OCI-LY1 (cell line): ENCODE measurements at regions not wholly inside any gene's neighbourhood (a gene's known extent, or its start where the extent isn't known, plus 50 kb on each side); places are given as distances from the start of the nearest gene placed in this dataset.

Source experiments
- H2AFZ ChIP-seq: fragments of 200-600 bp; sonication (generic), shearing (Covaris generic); 2 replicates; pipeline ENCODE4 v1.6.0; 2014; ENCODE audit warnings: antibody characterized with exemption, mild to moderate bottlenecking, low read length
- H3F3A ChIP-seq: fragments of 200-600 bp; sonication (generic), shearing (Covaris generic); 2 replicates; pipeline ENCODE4 v1.6.0; 2014; ENCODE audit warnings: mild to moderate bottlenecking, antibody characterized with exemption, low read length, moderate library complexity; ENCODE audit not compliant: insufficient read depth
- H3K27ac ChIP-seq: fragments of 200-600 bp; sonication (generic); 2 replicates; pipeline ENCODE4 v1.5.1; 2014; ENCODE audit warnings: low read length, mixed run types, mild to moderate bottlenecking, low read depth; ENCODE audit not compliant: poor library complexity, severe bottlenecking
- H3K27me3 ChIP-seq: fragments of 200-600 bp; sonication (generic); 2 replicates; pipeline ENCODE4 v1.6.0; 2014; ENCODE audit warnings: antibody characterized with exemption, mild to moderate bottlenecking, low read length, moderate library complexity; ENCODE audit not compliant: insufficient read depth
- H3K36me3 ChIP-seq: fragments of 200-600 bp; sonication (generic); 2 replicates; pipeline ENCODE4 v1.6.1; 2014; ENCODE audit warnings: mild to moderate bottlenecking, antibody characterized with exemption, low read length, moderate library complexity, mixed read lengths; ENCODE audit not compliant: insufficient read depth
- H3K4me1 ChIP-seq: fragments of 200-600 bp; sonication (generic); 2 replicates; pipeline ENCODE4 v1.5.1; 2014; ENCODE audit warnings: mild to moderate bottlenecking, low read length, moderate library complexity; ENCODE audit not compliant: insufficient read depth, severe bottlenecking
- H3K4me2 ChIP-seq: fragments of 200-600 bp; sonication (generic), shearing (Covaris generic); 2 replicates; pipeline ENCODE4 v1.6.1; 2014; ENCODE audit warnings: low read length
- H3K4me3 ChIP-seq: fragments of 200-600 bp; sonication (generic); 2 replicates; pipeline ENCODE4 v1.5.1; 2014; ENCODE audit warnings: low read length, low read depth, mild to moderate bottlenecking, mixed read lengths; ENCODE audit not compliant: poor library complexity, severe bottlenecking
- H3K79me2 ChIP-seq: fragments of 200-600 bp; shearing (Covaris generic); 2 replicates; pipeline ENCODE4 v1.6.1; 2016; ENCODE audit warnings: mixed run types, low read length, mixed read lengths; ENCODE audit not compliant: insufficient read depth
- H3K9ac ChIP-seq: fragments of 200-600 bp; sonication (generic), shearing (Covaris generic); 2 replicates; pipeline ENCODE4 v1.6.1; 2014; ENCODE audit warnings: mild to moderate bottlenecking, low read length, mixed read lengths
- H3K9me2 ChIP-seq: fragments of 200-600 bp; sonication (generic), shearing (Covaris generic); 2 replicates; pipeline ENCODE4 v1.6.1; 2014; ENCODE audit warnings: low read depth, mild to moderate bottlenecking, low read length, mixed read lengths
- H3K9me3 ChIP-seq: fragments of 200-600 bp; shearing (Covaris generic); 2 replicates; pipeline ENCODE4 v1.6.1; 2014; ENCODE audit warnings: low read length, mixed read lengths
- H4K20me1 ChIP-seq: fragments of 200-600 bp; sonication (generic), shearing (Covaris generic); 2 replicates; pipeline ENCODE4 v1.6.0; 2016; ENCODE audit warnings: mild to moderate bottlenecking, low read length; ENCODE audit not compliant: insufficient read depth
- EZH2 ChIP-seq: fragments of 200-600 bp; sonication (generic), shearing (Covaris generic); IDR thresholded peaks from 2 replicates; pipeline ENCODE4 v1.8.0; 2017; ENCODE audit warnings: borderline replicate concordance, mixed run types, mild to moderate bottlenecking, antibody characterized with exemption, low read length, moderate library complexity, mixed read lengths
- TF ChIP-seq, protein P1 (sequence below): fragments of 200-600 bp; sonication (generic), shearing (Covaris generic); IDR thresholded peaks from 2 replicates; pipeline ENCODE4 v1.5.1; 2017; ENCODE audit warnings: mild to moderate bottlenecking, antibody characterized with exemption, low read length, moderate library complexity, mixed read lengths

DNA sequence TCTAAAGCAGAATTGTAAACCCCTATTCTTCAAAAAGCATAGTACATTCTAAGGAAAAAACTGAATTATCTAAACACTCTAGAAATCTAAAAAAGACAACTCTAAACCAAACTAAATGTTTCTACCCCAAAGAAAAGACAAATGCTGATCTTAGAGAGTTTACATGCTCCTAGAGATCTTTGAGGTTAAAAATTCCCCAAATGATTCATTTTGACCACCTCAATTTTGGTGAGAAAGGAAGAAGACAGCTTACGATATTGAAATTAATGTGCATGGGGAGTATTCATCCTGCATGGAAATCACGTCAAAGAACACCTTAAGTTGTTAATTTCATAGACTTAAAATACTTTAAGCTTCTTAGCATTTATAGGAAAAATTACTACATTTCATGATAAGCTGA lies 377.8 kb upstream of the RUNX1 start:
- Histone ChIP-seq H3K4me3 (no peak overlapping the region), H3K9me2 (no peaks in the 10 kb centered on the region), H3K36me3 (no peaks in the 10 kb centered on the region; the same call in 1 of the 2 replicates), H3F3A (no peaks in the 10 kb centered on the region), H3K4me2 (no peak overlapping the region), H4K20me1 (no peaks in the 10 kb centered on the region), H3K9ac (no peak overlapping the region), H3K9me3 (peaks cover 8% of the 10 kb centered on the region; the same call in 1 of the 2 replicates), H3K27ac (no peak overlapping the region), H3K79me2 (no peaks in the 10 kb centered on the region), H3K4me1 (no peaks in the 10 kb centered on the region), H3K27me3 (peaks cover 5% of the 10 kb centered on the region; the same call in 1 of the 2 replicates), H2AFZ (no peak overlapping the region)
- TF ChIP-seq EZH2, result no peak
- TF ChIP-seq, protein P1, sequence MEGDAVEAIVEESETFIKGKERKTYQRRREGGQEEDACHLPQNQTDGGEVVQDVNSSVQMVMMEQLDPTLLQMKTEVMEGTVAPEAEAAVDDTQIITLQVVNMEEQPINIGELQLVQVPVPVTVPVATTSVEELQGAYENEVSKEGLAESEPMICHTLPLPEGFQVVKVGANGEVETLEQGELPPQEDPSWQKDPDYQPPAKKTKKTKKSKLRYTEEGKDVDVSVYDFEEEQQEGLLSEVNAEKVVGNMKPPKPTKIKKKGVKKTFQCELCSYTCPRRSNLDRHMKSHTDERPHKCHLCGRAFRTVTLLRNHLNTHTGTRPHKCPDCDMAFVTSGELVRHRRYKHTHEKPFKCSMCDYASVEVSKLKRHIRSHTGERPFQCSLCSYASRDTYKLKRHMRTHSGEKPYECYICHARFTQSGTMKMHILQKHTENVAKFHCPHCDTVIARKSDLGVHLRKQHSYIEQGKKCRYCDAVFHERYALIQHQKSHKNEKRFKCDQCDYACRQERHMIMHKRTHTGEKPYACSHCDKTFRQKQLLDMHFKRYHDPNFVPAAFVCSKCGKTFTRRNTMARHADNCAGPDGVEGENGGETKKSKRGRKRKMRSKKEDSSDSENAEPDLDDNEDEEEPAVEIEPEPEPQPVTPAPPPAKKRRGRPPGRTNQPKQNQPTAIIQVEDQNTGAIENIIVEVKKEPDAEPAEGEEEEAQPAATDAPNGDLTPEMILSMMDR, result no peak

DNA sequence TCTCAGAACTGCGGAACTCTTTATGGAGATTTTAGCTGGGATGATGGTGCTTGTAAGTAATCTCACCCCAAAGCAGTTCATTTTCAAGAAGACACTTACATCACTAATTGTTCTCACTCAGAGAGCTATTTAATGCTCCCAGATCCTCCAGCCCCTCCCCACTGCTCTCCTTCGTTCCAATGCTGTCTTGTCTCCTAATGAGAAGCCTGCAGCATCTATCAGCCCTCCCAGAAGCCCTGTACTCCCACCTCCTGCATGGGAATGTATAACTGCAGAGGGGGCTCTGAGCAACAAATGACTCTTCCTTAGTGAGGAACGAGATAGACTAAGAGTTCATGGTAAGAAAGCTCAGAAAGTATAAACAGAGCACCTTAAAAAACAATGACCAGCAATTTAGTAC lies 377.4 kb upstream of the RUNX1 start:
- H3K27ac ChIP-seq, result no peak overlapping the region
- H3K9ac ChIP-seq, result no peak overlapping the region
- H2AFZ ChIP-seq, result no peak overlapping the region
- no peaks in the 10 kb centered on the region for H4K20me1 ChIP-seq
- H3K9me3 ChIP-seq, result peaks cover 6% of the 10 kb centered on the region; the same call in 1 of the 2 replicates
- no peak for TF ChIP-seq EZH2
- TF ChIP-seq, protein P1, result no peak
- no peaks in the 10 kb centered on the region for H3K4me1 ChIP-seq
- peaks cover 5% of the 10 kb centered on the region; the same call in 1 of the 2 replicates for H3K27me3 ChIP-seq
- H3K4me3 ChIP-seq, result no peak overlapping the region
- no peaks in the 10 kb centered on the region; the same call in 1 of the 2 replicates for H3K36me3 ChIP-seq
- no peaks in the 10 kb centered on the region for H3K9me2 ChIP-seq
- H3K4me2 ChIP-seq, result no peak overlapping the region
- no peaks in the 10 kb centered on the region for H3F3A ChIP-seq
- H3K79me2 ChIP-seq, result no peaks in the 10 kb centered on the region

DNA sequence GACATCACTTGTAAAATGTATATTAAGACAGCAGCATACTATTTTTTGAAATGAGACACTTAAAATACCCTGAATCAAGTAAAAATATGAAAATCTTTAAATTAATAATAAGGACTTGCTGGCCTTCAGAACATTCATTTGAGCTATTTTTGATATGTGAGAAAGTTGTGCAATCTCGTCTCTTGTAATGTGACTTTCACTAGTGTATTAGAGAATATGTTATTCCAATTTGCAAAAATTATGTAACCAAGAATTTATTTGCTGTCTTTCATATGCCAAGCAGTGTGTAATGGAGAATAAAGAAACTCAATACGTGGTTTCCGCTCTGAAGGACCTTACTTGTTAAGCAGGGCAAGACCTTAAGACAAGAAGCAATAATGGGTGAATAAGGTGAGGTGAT lies 375.0 kb upstream of the RUNX1 start:
- Histone ChIP-seq H3K79me2 (no peaks in the 10 kb centered on the region), H4K20me1 (no peaks in the 10 kb centered on the region), H3F3A (no peaks in the 10 kb centered on the region), H2AFZ (no peak overlapping the region), H3K9ac (no peak overlapping the region), H3K4me3 (no peak overlapping the region), H3K9me2 (no peaks in the 10 kb centered on the region), H3K27ac (no peak overlapping the region), H3K4me2 (no peak overlapping the region), H3K36me3 (no peaks in the 10 kb centered on the region; the same call in 1 of the 2 replicates), H3K4me1 (no peaks in the 10 kb centered on the region), H3K27me3 (peaks cover 5% of the 10 kb centered on the region; the same call in 1 of the 2 replicates), H3K9me3 (peaks cover 6% of the 10 kb centered on the region; the same call in 1 of the 2 replicates)
- TF ChIP-seq, protein P1, result no peak
- TF ChIP-seq EZH2, result no peak
